HepG2 (cell line): ENCODE measurements at regions not wholly inside any gene's neighbourhood (a gene's known extent, or its start where the extent isn't known, plus 50 kb on each side); places are given as distances from the start of the nearest gene placed in this dataset.

Experiments used
- ATAC-seq: fragments of 200-7000 bp; cut with Tn5 transposase; 3 replicates; pipeline ENCODE4 v1.9.1; 2020; ENCODE audit warnings: mild to moderate bottlenecking, moderate library complexity
- BruUV-seq: library from RNA; stranded (reverse); fragments of 400-500 nt; replicated peaks from 2 replicates; lab custom pipeline; 2021; lab: Mats Ljungman, UMichigan
- CTCF ChIA-PET: fragments of 300-600 bp; formaldehyde crosslinking; extraction: SDS; loops from one replicate; lab custom pipeline; 2021; ENCODE audit warnings: low total read pairs, inconsistent platforms, low intra/inter-chr PET ratio; lab: Yijun Ruan, JAX
- POLR2A ChIA-PET: fragments of 350-600 bp; sonication (Branson Sonifier 250); formaldehyde crosslinking; loops from one replicate; lab custom pipeline; 2020; ENCODE audit warnings: antibody characterized with exemption, inconsistent platforms; lab: Yijun Ruan, JAX
- DNase-seq: peaks from one replicate; pipeline ENCODE4 v3.0.0-alpha.2; 2015; ENCODE audit warnings: low spot score
- FAIRE-seq: peaks from 3 replicates; lab custom pipeline; 2011; peaks lifted over from hg19 to GRCh38; lab: Jason Lieb, UNC
- H2AFZ ChIP-seq: one replicate; pipeline ENCODE4 v1.6.1; 2011; ENCODE audit warnings: low read length, inconsistent platforms
- H3K27ac ChIP-seq: fragments of 300-600 bp; 3 replicates; pipeline ENCODE4 v1.8.0; 2011; ENCODE audit warnings: mixed run types, mild to moderate bottlenecking, mixed read lengths, low read length, inconsistent platforms; ENCODE audit not compliant: insufficient read depth; ENCODE audit errors: extremely low read length
- H3K27me3 ChIP-seq, 2 experiments: fragments of 200-600 bp in 1 of 2; 2 replicates in 1 of 2; 3 replicates in 1 of 2; pipeline versions ENCODE4 v1.6.0 to v1.8.0; 2011; ENCODE audit warnings: low read length in 2 of 2, mild to moderate bottlenecking in 2 of 2, moderate library complexity in 2 of 2, inconsistent platforms in 1 of 2; ENCODE audit not compliant: insufficient read depth in 2 of 2, control insufficient read depth in 1 of 2
- H3K36me3 ChIP-seq, 2 experiments: fragments of 200-600 bp in 1 of 2; replicated peaks in 1 of 2; 2 replicates in 1 of 2; 3 replicates in 1 of 2; pipeline versions ENCODE4 v1.5.1 to v1.8.0; 2011; ENCODE audit warnings: low read length in 2 of 2, inconsistent platforms in 1 of 2; ENCODE audit not compliant: insufficient read depth in 2 of 2, control insufficient read depth in 1 of 2
- H3K4me1 ChIP-seq: 2 replicates; pipeline ENCODE4 v1.5.1; 2012; ENCODE audit warnings: low read length, inconsistent platforms; ENCODE audit not compliant: insufficient read depth
- H3K4me2 ChIP-seq: 2 replicates; pipeline ENCODE4 v1.6.0; 2011; ENCODE audit warnings: low read depth, low read length, inconsistent platforms
- H3K4me3 ChIP-seq, 3 experiments: fragments of 200-600 bp in 1 of 3; sonication (generic), shearing (Covaris generic) in 1 of 3; replicated peaks in 1 of 3; 2 replicates each; pipeline ENCODE4 v1.5.1; 2011 to 2016; ENCODE audit warnings: low read length in 3 of 3, inconsistent platforms in 2 of 3, low read depth in 2 of 3, mild to moderate bottlenecking in 2 of 3, control low read depth in 1 of 3, mixed read lengths in 1 of 3; ENCODE audit not compliant: insufficient read depth in 1 of 3
- H3K79me2 ChIP-seq: one replicate; pipeline ENCODE4 v1.6.1; 2011; ENCODE audit warnings: low read length, inconsistent platforms; ENCODE audit not compliant: insufficient read depth
- H3K9ac ChIP-seq: 2 replicates; pipeline ENCODE4 v1.6.0; 2011; ENCODE audit warnings: mild to moderate bottlenecking, low read depth, low read length, inconsistent platforms; ENCODE audit not compliant: insufficient read depth
- H3K9me3 ChIP-seq: 2 replicates; pipeline ENCODE4 v1.5.1; 2012; ENCODE audit warnings: mild to moderate bottlenecking, low read length
- H4K20me1 ChIP-seq: 2 replicates; pipeline ENCODE4 v1.6.0; 2011; ENCODE audit warnings: inconsistent platforms, mild to moderate bottlenecking, low read length, moderate library complexity; ENCODE audit not compliant: insufficient read depth
- HMGXB3 ChIP-seq: sonication (generic); formaldehyde crosslinking; IDR thresholded peaks from 2 replicates; pipeline ENCODE4 v1.4.0; 2020; ENCODE audit warnings: missing genetic modification reagents, borderline replicate concordance
- MTA1 ChIP-seq: sonication (generic); formaldehyde crosslinking; IDR thresholded peaks from 2 replicates; pipeline ENCODE4 v1.4.0; 2020; ENCODE audit warnings: missing genetic modification reagents, mild to moderate bottlenecking, borderline replicate concordance
- ZBTB42 ChIP-seq: sonication (generic); formaldehyde crosslinking; IDR thresholded peaks from 2 replicates; pipeline ENCODE4 v1.5.0; 2020; ENCODE audit warnings: mild to moderate bottlenecking, missing genetic modification reagents
- ZNF136 ChIP-seq: sonication (generic); formaldehyde crosslinking; IDR thresholded peaks from 2 replicates; pipeline ENCODE4 v1.8.1; 2022; ENCODE audit warnings: low read depth, mild to moderate bottlenecking, moderate library complexity, missing genetic modification reagents
- ZNF256 ChIP-seq: sonication (generic); formaldehyde crosslinking; conservative IDR thresholded peaks from 2 replicates; pipeline ENCODE4 v1.4.0; 2020; ENCODE audit warnings: missing genetic modification reagents
- ZNF280B ChIP-seq: sonication (generic); formaldehyde crosslinking; IDR thresholded peaks from 2 replicates; pipeline ENCODE4 v1.5.0; 2020; ENCODE audit warnings: missing genetic modification reagents, mild to moderate bottlenecking, borderline replicate concordance
- ZNF841 ChIP-seq: sonication (generic); formaldehyde crosslinking; IDR thresholded peaks from 2 replicates; pipeline ENCODE4 v1.8.1; 2023; ENCODE audit warnings: missing genetic modification reagents, borderline replicate concordance
- ZSCAN9 ChIP-seq: IDR thresholded peaks from 2 replicates; pipeline ENCODE4 v1.6.1; 2016; ENCODE audit warnings: borderline replicate concordance
- WGBS: methylation state at CpG from one replicate; pipeline ENCODE4 v1.1.6; 2017; ENCODE audit warnings: low lambda C conversion rate; 5-methylcytosine and 5-hydroxymethylcytosine counted together
- in situ Hi-C: cut with HindIII; loops from 2 replicates; pipeline ENCODE4 v1.10.0; 2017; ENCODE audit warnings: low pct_unique_long_range_greater_than_20kb; ENCODE audit not compliant: extremely low pct_ligation_motif_present
- intact Hi-C: fragments of 100-400 bp; cut with micrococcal nuclease; formaldehyde crosslinking; loops from one replicate; pipeline ENCODE4 v1.10.0; 2022; ENCODE audit not compliant: unreplicated experiment

- no peaks in the 10 kb centered on the region for H4K20me1 ChIP-seq
- BruUV-seq: no TSS peak
- H3K27ac ChIP-seq: no peak overlapping the region
- TF ChIP-seq ZSCAN9 (CRISPR knock-in tag) (no peak), MTA1 (CRISPR knock-in tag) (no peak), ZNF136 (no peak), ZNF280B (CRISPR knock-in tag) (no peak), ZNF256 (CRISPR knock-in tag) (no peak), ZBTB42 (CRISPR knock-in tag) (no peak), HMGXB3 (no peak), ZNF841 (no peak)
- in situ Hi-C loops: no loop called here
- ATAC-seq (no peak), FAIRE-seq (no peak), DNase-seq (no peak)
- H3K27me3 ChIP-seq: peaks cover 0 to 2% of the 10 kb centered on the region in 2 experiments; a peak in 1 of 5 replicates
- 0% methylated on average over 2 of the region's 2 CpGs for WGBS
- H3K79me2 ChIP-seq: no peaks in the 10 kb centered on the region
- intact Hi-C loops: no loop called here
- no peaks in the 10 kb centered on the region for H3K9me3 ChIP-seq
- H3K4me3 ChIP-seq: no peak overlapping the region
- ChIA-PET POLR2A (no interaction called here), CTCF (no interaction called here)
- H2AFZ ChIP-seq: no peak overlapping the region
- no peak overlapping the region for H3K4me2 ChIP-seq
- no peaks in the 10 kb centered on the region for H3K4me1 ChIP-seq
- no peaks in the 10 kb centered on the region for H3K36me3 ChIP-seq
- no peak overlapping the region for H3K9ac ChIP-seq
Measured at GRCh38 chr12:22978962-22979361, 354.0 kb downstream of the ETNK1 start.
